CD4-positive, alpha-beta T cell (primary cell): ENCODE measurements at regions not wholly inside any gene's neighbourhood (a gene's known extent, or its start where the extent isn't known, plus 50 kb on each side); places are given as distances from the start of the nearest gene placed in this dataset.

ENCODE experiments used
- ATAC-seq: fragments of 200-7000 bp; cut with Tn5 transposase; one replicate; pipeline ENCODE4 v1.10.0; 2022; ENCODE audit warnings: mild to moderate bottlenecking; ENCODE audit not compliant: poor library complexity
- CTCF ChIA-PET: fragments of 350-600 bp; sonication (Branson Sonifier 250); formaldehyde crosslinking; loops from one replicate; lab custom pipeline; 2021; ENCODE audit warnings: antibody characterized with exemption, inconsistent platforms; lab: Charles Lee
- POLR2A ChIA-PET: fragments of 350-600 bp; sonication (Branson Sonifier 250); formaldehyde crosslinking; loops from one replicate; lab custom pipeline; 2021; ENCODE audit warnings: antibody characterized with exemption, inconsistent platforms; lab: Charles Lee
- DNase-seq, 14 experiments: peaks; one replicate each; pipeline ENCODE4 v3.0.0-alpha.2; 2013 to 2020; ENCODE audit warnings: mixed read lengths in 2 of 14
- H3K27ac ChIP-seq, 2 donors: one replicate each; pipeline versions ENCODE4 v1.5.1 to v1.7.0; 2013; ENCODE audit warnings: low read length in 2 of 2, low read depth in 1 of 2, mild to moderate bottlenecking in 1 of 2
- H3K27me3 ChIP-seq, 2 experiments: 1 replicate in 1 of 2; 2 replicates in 1 of 2; pipeline versions ENCODE4 v1.6.1 to v1.7.0; 2013; ENCODE audit warnings: low read length in 2 of 2, control low read depth in 1 of 2, mild to moderate bottlenecking in 1 of 2, moderate library complexity in 1 of 2; ENCODE audit not compliant: insufficient read depth in 2 of 2, control insufficient read depth in 1 of 2
- H3K36me3 ChIP-seq: one replicate; pipeline ENCODE4 v1.6.1; 2013; ENCODE audit warnings: low read length, control low read depth; ENCODE audit not compliant: insufficient read depth
- H3K4me1 ChIP-seq: one replicate; pipeline ENCODE4 v1.6.1; 2013; ENCODE audit warnings: low read length, control low read depth; ENCODE audit not compliant: insufficient read depth
- H3K4me3 ChIP-seq: one replicate; pipeline ENCODE4 v1.5.1; 2013; ENCODE audit warnings: mild to moderate bottlenecking, low read length, moderate library complexity
- H3K9me3 ChIP-seq, 2 experiments: 1 replicate in 1 of 2; 2 replicates in 1 of 2; pipeline versions ENCODE4 v1.6.1 to v1.7.0; 2013; ENCODE audit warnings: low read length in 2 of 2, mild to moderate bottlenecking in 2 of 2, control low read depth in 1 of 2, moderate library complexity in 1 of 2; ENCODE audit not compliant: control insufficient read depth in 1 of 2, insufficient read depth in 1 of 2
- H3K27ac Mint-ChIP-seq: one replicate; pipeline ENCODE4 v1.8.0; 2020; ENCODE audit warnings: mixed read lengths
- H3K27me3 Mint-ChIP-seq: one replicate; pipeline ENCODE4 v1.8.0; 2021; ENCODE audit warnings: mixed read lengths
- H3K36me3 Mint-ChIP-seq: one replicate; pipeline ENCODE4 v1.8.0; 2021; ENCODE audit warnings: low read depth, mixed read lengths
- H3K4me1 Mint-ChIP-seq: one replicate; pipeline ENCODE4 v1.8.0; 2021; ENCODE audit warnings: low read depth, mixed read lengths
- H3K4me3 Mint-ChIP-seq: one replicate; pipeline ENCODE4 v1.8.0; 2020; ENCODE audit warnings: mild to moderate bottlenecking, mixed read lengths
- H3K9me3 Mint-ChIP-seq: one replicate; pipeline ENCODE4 v1.8.0; 2020; ENCODE audit warnings: mixed read lengths
- intact Hi-C, 2 experiments: fragments of 100-400 bp; cut with DNase I in 1 of 2; cut with micrococcal nuclease in 1 of 2; formaldehyde crosslinking; loops; one replicate each; pipeline versions ENCODE4 v1.15.1 to v1.9.0; 2023 to 2025; cut with DNase I, micrococcal nuclease
- TF ChIP-seq, protein P1 (sequence below): fragments of 200-600 bp; IDR thresholded peaks from one replicate; pipeline ENCODE4 v1.8.0; 2022; ENCODE audit warnings: antibody characterized with exemption, mild to moderate bottlenecking

DNA sequence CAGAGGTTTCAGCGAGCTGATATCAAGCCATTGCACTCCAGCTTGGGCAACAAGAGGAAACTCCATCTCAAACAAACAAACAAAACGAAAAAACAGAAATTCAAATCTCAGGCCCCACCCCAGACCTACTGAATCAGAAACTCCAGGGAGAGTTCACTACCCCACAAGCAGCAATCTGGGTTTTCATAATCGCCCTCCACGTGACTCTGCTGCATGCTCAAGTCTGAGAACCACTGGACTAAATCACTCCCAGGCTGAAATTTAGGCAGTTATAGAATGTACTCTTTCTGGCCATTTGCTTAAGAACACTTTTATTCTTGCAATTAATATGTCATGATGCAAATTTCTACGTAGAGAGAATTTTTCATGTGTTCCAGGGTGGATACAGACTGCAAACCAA, 287.3 kb downstream of the USP46 start:
- H3K4me3 Mint-ChIP-seq, result no peak overlapping the region
- TF ChIP-seq, protein P1, sequence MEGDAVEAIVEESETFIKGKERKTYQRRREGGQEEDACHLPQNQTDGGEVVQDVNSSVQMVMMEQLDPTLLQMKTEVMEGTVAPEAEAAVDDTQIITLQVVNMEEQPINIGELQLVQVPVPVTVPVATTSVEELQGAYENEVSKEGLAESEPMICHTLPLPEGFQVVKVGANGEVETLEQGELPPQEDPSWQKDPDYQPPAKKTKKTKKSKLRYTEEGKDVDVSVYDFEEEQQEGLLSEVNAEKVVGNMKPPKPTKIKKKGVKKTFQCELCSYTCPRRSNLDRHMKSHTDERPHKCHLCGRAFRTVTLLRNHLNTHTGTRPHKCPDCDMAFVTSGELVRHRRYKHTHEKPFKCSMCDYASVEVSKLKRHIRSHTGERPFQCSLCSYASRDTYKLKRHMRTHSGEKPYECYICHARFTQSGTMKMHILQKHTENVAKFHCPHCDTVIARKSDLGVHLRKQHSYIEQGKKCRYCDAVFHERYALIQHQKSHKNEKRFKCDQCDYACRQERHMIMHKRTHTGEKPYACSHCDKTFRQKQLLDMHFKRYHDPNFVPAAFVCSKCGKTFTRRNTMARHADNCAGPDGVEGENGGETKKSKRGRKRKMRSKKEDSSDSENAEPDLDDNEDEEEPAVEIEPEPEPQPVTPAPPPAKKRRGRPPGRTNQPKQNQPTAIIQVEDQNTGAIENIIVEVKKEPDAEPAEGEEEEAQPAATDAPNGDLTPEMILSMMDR, result no peak
- no peak for ATAC-seq
- no peaks in the 10 kb centered on the region for H3K9me3 Mint-ChIP-seq
- Histone ChIP-seq H3K27ac (no peak overlapping the region), H3K4me3 (no peak overlapping the region), H3K36me3 (no peaks in the 10 kb centered on the region), H3K27me3 (no peaks in the 10 kb centered on the region), H3K9me3 (no peaks in the 10 kb centered on the region), H3K4me1 (no peaks in the 10 kb centered on the region)
- H3K27ac Mint-ChIP-seq, result no peak overlapping the region
- H3K4me1 Mint-ChIP-seq, result no peaks in the 10 kb centered on the region
- peaks cover 19% of the 10 kb centered on the region for H3K27me3 Mint-ChIP-seq
- no peaks in the 10 kb centered on the region for H3K36me3 Mint-ChIP-seq
- no peak for DNase-seq
- ChIA-PET CTCF (no interaction called here), POLR2A (no interaction called here)
- intact Hi-C loops, result no loop called here

DNA sequence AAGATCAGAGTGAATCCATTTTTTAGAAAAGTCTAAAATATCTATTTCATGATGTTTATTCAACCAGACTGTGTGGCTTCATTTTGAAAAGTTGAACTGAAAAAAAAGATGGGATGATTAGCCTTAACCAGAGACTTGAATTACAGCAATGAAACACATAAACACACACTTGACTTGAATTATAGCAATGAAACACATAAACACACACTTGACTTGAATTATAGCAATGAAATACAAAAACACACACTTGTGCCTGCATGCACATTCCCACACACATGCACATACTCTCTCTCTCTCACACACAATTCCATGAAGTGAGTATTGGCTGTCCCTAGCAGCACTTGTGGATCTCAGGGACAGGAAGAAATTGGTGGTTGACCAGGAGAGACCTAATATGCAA, 286.8 kb downstream of the USP46 start:
- Mint-ChIP-seq H3K36me3 (no peaks in the 10 kb centered on the region), H3K4me1 (no peaks in the 10 kb centered on the region), H3K9me3 (no peaks in the 10 kb centered on the region), H3K4me3 (no peak overlapping the region), H3K27ac (no peak overlapping the region), H3K27me3 (peaks cover 23% of the 10 kb centered on the region)
- H3K4me1 ChIP-seq, result no peaks in the 10 kb centered on the region
- ChIA-PET CTCF (no interaction called here), POLR2A (no interaction called here)
- TF ChIP-seq, protein P1, result no peak
- no peak overlapping the region for H3K27ac ChIP-seq
- H3K4me3 ChIP-seq, result no peak overlapping the region
- no peaks in the 10 kb centered on the region for H3K9me3 ChIP-seq
- no peaks in the 10 kb centered on the region for H3K27me3 ChIP-seq
- intact Hi-C loops, result no loop called here
- ATAC-seq (no peak), DNase-seq (no peak)
- no peaks in the 10 kb centered on the region for H3K36me3 ChIP-seq

DNA sequence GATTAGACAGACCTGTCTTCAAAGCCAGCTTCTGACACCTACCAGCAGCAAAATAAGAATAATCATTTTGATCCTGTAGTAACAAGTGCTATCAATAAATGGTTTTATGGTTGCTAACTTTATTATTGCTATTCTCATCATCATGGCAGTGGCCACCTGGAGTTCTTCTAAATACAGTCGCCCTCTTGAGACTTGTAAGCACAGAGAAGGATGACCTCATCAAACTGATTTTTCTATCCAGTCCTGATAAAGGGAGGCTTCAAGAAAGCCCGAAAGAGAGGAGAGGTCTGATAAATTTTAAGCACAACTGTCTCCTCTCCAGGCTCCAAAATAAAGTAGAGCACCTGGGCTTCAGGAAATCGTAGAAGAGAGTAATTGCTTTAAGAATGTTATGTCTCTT, 286.4 kb downstream of the USP46 start:
- no peaks in the 10 kb centered on the region for H3K9me3 ChIP-seq
- H3K27me3 ChIP-seq, result no peaks in the 10 kb centered on the region
- Mint-ChIP-seq H3K9me3 (no peaks in the 10 kb centered on the region), H3K27me3 (peaks cover 23% of the 10 kb centered on the region), H3K27ac (no peak overlapping the region), H3K4me3 (no peak overlapping the region), H3K36me3 (no peaks in the 10 kb centered on the region), H3K4me1 (no peaks in the 10 kb centered on the region)
- no peak for DNase-seq
- intact Hi-C loops, result no loop called here
- no peaks in the 10 kb centered on the region for H3K4me1 ChIP-seq
- ChIA-PET POLR2A (no interaction called here), CTCF (no interaction called here)
- ATAC-seq, result no peak
- H3K36me3 ChIP-seq, result no peaks in the 10 kb centered on the region
- TF ChIP-seq, protein P1, result no peak
- no peak overlapping the region for H3K4me3 ChIP-seq
- H3K27ac ChIP-seq, result no peak overlapping the region
